ENCODE measurements at regions not wholly inside any gene's neighbourhood (a gene's known extent, or its start where the extent isn't known, plus 50 kb on each side); places are given as distances from the start of the nearest gene placed in this dataset. TPM values are rescaled to one million over a fixed set of nuclear protein-coding genes. Genes with fewer than 3 reads are reported as not detected.

DNA sequence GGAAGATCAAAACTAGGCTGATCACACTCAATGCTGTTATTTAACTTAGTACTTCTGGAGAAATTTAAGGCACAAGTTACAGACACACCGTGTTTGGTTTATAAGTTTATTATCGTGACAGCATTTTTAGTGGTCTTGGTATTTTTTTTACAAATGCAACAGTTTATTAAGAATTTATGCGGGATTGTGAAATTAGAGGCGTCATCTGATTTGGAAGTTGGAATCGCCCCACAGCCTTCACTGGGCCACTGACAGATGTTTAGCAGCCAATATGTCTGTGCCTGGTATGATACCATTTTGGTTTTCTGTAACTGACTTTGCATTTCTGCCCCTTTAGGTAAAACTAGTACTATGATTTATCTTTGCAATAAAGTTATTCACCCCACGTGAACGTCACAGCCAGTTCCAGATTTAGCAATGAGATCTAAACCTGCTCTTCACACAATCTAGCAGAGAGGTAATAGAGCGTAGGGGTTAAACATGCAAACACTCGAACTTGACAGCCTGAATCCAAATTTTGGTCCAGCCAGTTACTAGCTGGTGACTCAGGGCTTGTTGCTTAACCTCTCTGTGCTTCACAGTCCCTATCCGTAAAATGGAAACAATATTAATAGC is 73.2 kb upstream of the SSTR1 start:
- DNase-seq (ENCODE audit: low read depth in 2 of 3, low spot score in 2 of 3): no peak

DNA sequence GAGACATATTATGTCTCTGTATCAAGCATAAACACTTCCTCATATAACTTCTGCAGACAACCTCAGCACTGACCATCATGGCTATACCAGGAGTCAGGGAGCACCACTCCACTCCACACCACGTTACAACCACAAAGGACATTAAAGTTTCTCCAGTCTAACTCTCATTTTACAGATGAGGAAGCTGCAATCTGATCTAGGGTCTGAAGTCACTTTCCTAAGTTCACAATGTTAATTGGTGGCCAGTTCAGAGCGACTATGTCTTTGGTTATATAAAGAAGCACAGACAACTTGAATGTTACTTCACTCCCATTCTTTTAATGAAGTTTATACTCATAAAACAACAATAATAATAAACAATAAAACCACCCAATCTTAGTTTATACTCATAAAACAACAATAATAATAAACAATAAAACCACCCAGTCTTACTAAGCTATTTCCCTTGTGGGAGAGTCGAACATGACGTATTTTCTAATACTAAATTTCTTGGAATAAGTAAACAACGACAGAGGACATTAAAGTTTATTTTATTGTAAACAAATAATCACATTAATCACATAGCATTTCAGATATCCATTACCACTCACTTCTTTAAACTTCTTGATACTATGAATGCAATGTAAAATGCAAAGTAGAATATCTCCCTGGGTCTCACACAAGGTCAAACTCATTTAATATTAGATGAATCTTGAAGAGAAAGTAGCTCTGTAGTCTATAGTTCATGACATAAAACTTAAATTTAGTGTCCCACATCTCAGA is 72.4 kb upstream of the SSTR1 start:
- DNase-seq (ENCODE audit: low read depth in 2 of 3, low spot score in 2 of 3): no peak

- no peak for DNase-seq (ENCODE audit: low read depth in 2 of 3, low spot score in 2 of 3)
Measured at GRCh38 chr14:38137005-38137404, 70.7 kb upstream of the SSTR1 start.

GRCh38 chr14:38138473-38139138 is 69.1 kb upstream of the SSTR1 start:
- DNase-seq (ENCODE audit: low read depth in 2 of 3, low spot score in 2 of 3): no peak

GRCh38 chr14:38139926-38140325 is 67.8 kb upstream of the SSTR1 start:
- no peak for DNase-seq (ENCODE audit: low read depth in 2 of 3, low spot score in 2 of 3)

GRCh38 chr14:38143170-38143569 is 64.5 kb upstream of the SSTR1 start:
- no peak for DNase-seq (ENCODE audit: low read depth in 2 of 3, low spot score in 2 of 3)

GRCh38 chr14:38143659-38144505 is 63.8 kb upstream of the SSTR1 start:
- DNase-seq (ENCODE audit: low read depth in 2 of 3, low spot score in 2 of 3): no peak

- no peak for DNase-seq (ENCODE audit: low read depth in 2 of 3, low spot score in 2 of 3)
Measured at GRCh38 chr14:38145142-38145541, 62.6 kb upstream of the SSTR1 start.

GRCh38 chr14:38150075-38150474 is 57.6 kb upstream of the SSTR1 start:
- peak in 2 of 3 donors; percentile 3 to 39 for DNase-seq (ENCODE audit: low read depth in 2 of 3, low spot score in 2 of 3)

Small RNAs in the stretch of these regions (small RNA-seq; reads per million reads assigned to genes)
- gene RF00406 (4.8 reads per million, percentile 87 among the genes with 10 or more reads in this experiment), gene RNU6-1277P (not detected)
